K562 (cell line): ENCODE measurements at regions not wholly inside any gene's neighbourhood (a gene's known extent, or its start where the extent isn't known, plus 50 kb on each side); places are given as distances from the start of the nearest gene placed in this dataset.

Experiments used
- ATAC-seq: fragments of 200-7000 bp; cut with Tn5 transposase; 3 replicates; pipeline ENCODE4 v1.9.1; 2020; ENCODE audit warnings: moderate library complexity
- BruUV-seq: library from RNA; stranded (reverse); fragments of 400-500 nt; replicated peaks from 2 replicates; lab custom pipeline; 2021; lab: Mats Ljungman, UMichigan
- CTCF ChIA-PET: fragments of 300-600 bp; formaldehyde crosslinking; extraction: SDS; loops from one replicate; lab custom pipeline; 2021; ENCODE audit warnings: low intra/inter-chr PET ratio; lab: Yijun Ruan, JAX
- POLR2A ChIA-PET: fragments of 300-600, 350-650 bp; sonication (Branson Sonifier 250); formaldehyde crosslinking; extraction: SDS; loops from one replicate; lab custom pipeline; 2021; ENCODE audit warnings: antibody characterized with exemption, inconsistent platforms; lab: Yijun Ruan, JAX
- DNase-seq, 4 experiments: peaks; one replicate each; pipeline versions ENCODE4 v3.0.0 to v3.0.0-alpha.2; 2011 to 2018; ENCODE audit warnings: low spot score in 3 of 4, mixed read lengths in 3 of 4; ENCODE audit errors: extremely low read depth in 1 of 4
- FAIRE-seq: peaks from 2 replicates; lab custom pipeline; 2011; peaks lifted over from hg19 to GRCh38; lab: Jason Lieb, UNC
- H2AFZ ChIP-seq: 2 replicates; pipeline ENCODE4 v1.6.0; 2011; ENCODE audit warnings: low read depth, low read length, control low read depth, inconsistent platforms
- H3K27ac ChIP-seq: fragments of 200-600 bp; 3 replicates; pipeline ENCODE4 v1.8.0; 2011; ENCODE audit warnings: low read depth, mild to moderate bottlenecking, control low read depth, inconsistent platforms, low read length, moderate library complexity, mixed read lengths; ENCODE audit errors: extremely low read depth
- H3K27me3 ChIP-seq, 2 experiments: fragments of 300-600 bp in 1 of 2; 2 replicates in 1 of 2; 3 replicates in 1 of 2; pipeline versions ENCODE4 v1.6.0 to v1.8.0; 2011; ENCODE audit warnings: inconsistent platforms in 2 of 2, low read length in 2 of 2, mild to moderate bottlenecking in 1 of 2, mixed read lengths in 1 of 2, moderate library complexity in 1 of 2; ENCODE audit not compliant: control insufficient read depth in 2 of 2, insufficient read depth in 2 of 2
- H3K36me3 ChIP-seq: fragments of 300-600 bp; 3 replicates; pipeline ENCODE4 v1.8.0; 2011; ENCODE audit warnings: mild to moderate bottlenecking, low read length, inconsistent platforms; ENCODE audit not compliant: control insufficient read depth, insufficient read depth
- H3K4me1 ChIP-seq, 2 experiments: fragments of 200-600 bp in 1 of 2; replicated peaks in 1 of 2; 2 replicates in 1 of 2; 3 replicates in 1 of 2; pipeline versions ENCODE4 v1.5.1 to v1.8.0; 2011; ENCODE audit warnings: inconsistent platforms in 2 of 2, low read length in 2 of 2, mild to moderate bottlenecking in 1 of 2, mixed read lengths in 1 of 2, moderate library complexity in 1 of 2; ENCODE audit not compliant: control insufficient read depth in 2 of 2, insufficient read depth in 2 of 2
- H3K4me2 ChIP-seq: 2 replicates; pipeline ENCODE4 v1.6.1; 2011; ENCODE audit warnings: low read length, control low read depth, inconsistent platforms, mixed read lengths; ENCODE audit not compliant: insufficient read depth
- H3K4me3 ChIP-seq: fragments of 200-600 bp; sonication (generic), shearing (Covaris generic); 2 replicates; pipeline ENCODE4 v1.5.1; 2016; ENCODE audit warnings: control low read depth, inconsistent platforms
- H3K79me2 ChIP-seq: fragments of 200-600 bp; 3 replicates; pipeline ENCODE4 v1.8.0; 2011; ENCODE audit warnings: low read length, inconsistent platforms; ENCODE audit not compliant: control insufficient read depth, insufficient read depth
- H3K9ac ChIP-seq, 2 experiments: 2 replicates each; pipeline versions ENCODE4 v1.6.0 to v1.6.1; 2011; ENCODE audit warnings: low read depth in 2 of 2, low read length in 2 of 2, control low read depth in 1 of 2, inconsistent platforms in 1 of 2, mild to moderate bottlenecking in 1 of 2, mixed read lengths in 1 of 2; ENCODE audit not compliant: insufficient read depth in 1 of 2
- H3K9me1 ChIP-seq: one replicate; pipeline ENCODE4 v1.6.0; 2011; ENCODE audit warnings: inconsistent platforms, mild to moderate bottlenecking, low read length, moderate library complexity; ENCODE audit not compliant: control insufficient read depth, insufficient read depth
- H3K9me3 ChIP-seq: replicated peaks from 2 replicates; pipeline ENCODE4 v1.5.1; 2011; ENCODE audit warnings: low read depth, low read length, inconsistent platforms; ENCODE audit not compliant: control insufficient read depth, insufficient read depth
- H4K20me1 ChIP-seq: replicated peaks from 2 replicates; pipeline ENCODE4 v1.6.1; 2011; ENCODE audit warnings: low read length, inconsistent platforms, mixed read lengths; ENCODE audit not compliant: control insufficient read depth, insufficient read depth
- ATF7 ChIP-seq: fragments of 450-650 bp; IDR thresholded peaks from 2 replicates; pipeline ENCODE4 v1.7.1; 2014; ENCODE audit warnings: mild to moderate bottlenecking, moderate library complexity
- DEAF1 ChIP-seq: fragments of 450-650 bp; formaldehyde crosslinking; IDR thresholded peaks from 2 replicates; pipeline ENCODE4 v1.4.0; 2020; ENCODE audit warnings: mild to moderate bottlenecking, moderate library complexity
- FOXK2 ChIP-seq, 2 experiments: fragments of 450-650 bp; IDR thresholded peaks in 1 of 2; conservative IDR thresholded peaks in 1 of 2; 2 replicates each; pipeline ENCODE4 v1.6.1; 2016; ENCODE audit warnings: low read depth in 2 of 2, mild to moderate bottlenecking in 1 of 2
- SMAD4 ChIP-seq: fragments of 250-450 bp; sonication (Bioruptor Pico); conservative IDR thresholded peaks from 2 replicates; pipeline ENCODE4 v1.8.0; 2021; ENCODE audit warnings: inconsistent platforms, mild to moderate bottlenecking, moderate library complexity
- TCF3 ChIP-seq: sonication (generic); formaldehyde crosslinking; IDR thresholded peaks from 2 replicates; pipeline ENCODE4 v1.4.0; 2020; ENCODE audit warnings: mild to moderate bottlenecking, missing genetic modification reagents
- ZC3H11A ChIP-seq: IDR thresholded peaks from 2 replicates; pipeline ENCODE4 v1.6.1; 2012; ENCODE audit warnings: low read depth, low read length, improper control_type of control experiment
- ZNF239 ChIP-seq: fragments of 250-450 bp; sonication (Bioruptor Pico); IDR thresholded peaks from 2 replicates; pipeline ENCODE4 v1.4.0; 2020; ENCODE audit warnings: mild to moderate bottlenecking
- WGBS: fragments of 100-300 bp; shearing (Covaris generic); methylation state at CpG from one replicate; pipeline ENCODE4 v1.1.6; 2016; ENCODE audit warnings: low coverage, mixed read lengths; ENCODE audit not compliant: insufficient coverage; ENCODE audit errors: missing lambda C conversion rate; 5-methylcytosine and 5-hydroxymethylcytosine counted together
- in situ Hi-C: fragments of 300-500 bp; cut with MboI; formaldehyde crosslinking; loops from 4 replicates; pipeline ENCODE4 v1.15.0; 2018; ENCODE audit warnings: inconsistent platforms, mixed read lengths
- intact Hi-C: fragments of 100-400 bp; cut with micrococcal nuclease; formaldehyde crosslinking; loops from 2 replicates; pipeline ENCODE4 v1.14.2; 2022

DNA sequence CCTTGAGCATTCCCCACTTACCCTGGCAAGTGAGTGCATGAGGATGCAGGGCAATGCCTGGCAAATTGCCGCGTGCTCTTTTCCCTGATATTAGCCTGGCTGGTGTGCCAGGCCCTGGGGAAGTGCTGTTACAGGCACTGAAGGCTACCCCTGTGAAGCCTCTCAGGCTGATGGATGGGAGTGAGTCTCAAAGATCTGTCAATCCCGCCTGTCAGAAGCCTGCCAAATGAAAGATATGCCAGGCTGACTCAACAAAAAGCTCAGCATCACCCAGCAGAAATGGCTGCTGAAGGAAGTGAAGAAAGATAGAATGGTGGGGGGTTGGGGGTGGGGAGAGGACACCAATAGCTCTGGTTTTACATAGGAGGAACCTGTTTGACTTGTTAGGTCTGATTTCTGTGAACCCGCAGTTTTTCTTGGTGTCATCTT lies 112.1 kb downstream of the LACC1 start:
- no peak for FAIRE-seq
- in situ Hi-C loops, result no loop called here
- intact Hi-C loops, result no loop called here
- BruUV-seq, result no TSS peak
- H3K36me3 ChIP-seq, result no peaks in the 10 kb centered on the region
- no peak overlapping the region for H3K9ac ChIP-seq
- H3K79me2 ChIP-seq, result no peaks in the 10 kb centered on the region
- no peak for DNase-seq
- ChIA-PET POLR2A (interaction anchor here (0.7 kb wide), 1 partner anchor 9 kb away, joined by 3 read pairs; no protein-coding TSS in a partner anchor), CTCF (no interaction called here)
- WGBS, result 0% methylated on average over 4 of the region's 4 CpGs
- H3K27ac ChIP-seq, result no peak overlapping the region
- H3K27me3 ChIP-seq, result 0 out of 5 replicates have a peak, but pooled peaks cover 0 to 4% of the 10 kb centered on the region in 2 experiments
- H2AFZ ChIP-seq, result no peak overlapping the region
- peaks cover 2% of the 10 kb centered on the region; the same call in 1 of the 2 replicates for H3K9me3 ChIP-seq
- H3K4me3 ChIP-seq, result no peak overlapping the region
- H4K20me1 ChIP-seq, result no peaks in the 10 kb centered on the region
- no peaks in the 10 kb centered on the region for H3K4me1 ChIP-seq
- no peak for ATAC-seq
- TF ChIP-seq ZC3H11A (no peak), FOXK2 (conservative IDR thresholded peaks at IDR 0.05 in 1 of 2, IDR thresholded peaks at IDR 0.05 in 1 of 2; ENCODE audit: low read depth in 2 of 2) (no peak), ATF7 (no peak), SMAD4 (CRISPR knock-in tag) (no peak), DEAF1 (no peak), ZNF239 (no peak), TCF3 (CRISPR knock-in tag) (no peak)
- no peaks in the 10 kb centered on the region for H3K9me1 ChIP-seq
- no peak overlapping the region for H3K4me2 ChIP-seq
